GM18520 (cell line): ENCODE measurements at regions not wholly inside any gene's neighbourhood (a gene's known extent, or its start where the extent isn't known, plus 50 kb on each side); places are given as distances from the start of the nearest gene placed in this dataset.
"Not testable (repeated sequence)": the region's sequence is repeated elsewhere in the genome, so short reads cannot be mapped to it uniquely, and the experiment has no call there.

Source experiments
- ATAC-seq: cut with Tn5 transposase; IDR thresholded peaks from one replicate; pipeline ENCODE4 v1.9.1; 2021; ENCODE audit not compliant: unreplicated experiment

- ATAC-seq = no peak
These were observed 366.1 kb upstream of the FAM47C start for GRCh38 chrX:36642052-36642451.

DNA sequence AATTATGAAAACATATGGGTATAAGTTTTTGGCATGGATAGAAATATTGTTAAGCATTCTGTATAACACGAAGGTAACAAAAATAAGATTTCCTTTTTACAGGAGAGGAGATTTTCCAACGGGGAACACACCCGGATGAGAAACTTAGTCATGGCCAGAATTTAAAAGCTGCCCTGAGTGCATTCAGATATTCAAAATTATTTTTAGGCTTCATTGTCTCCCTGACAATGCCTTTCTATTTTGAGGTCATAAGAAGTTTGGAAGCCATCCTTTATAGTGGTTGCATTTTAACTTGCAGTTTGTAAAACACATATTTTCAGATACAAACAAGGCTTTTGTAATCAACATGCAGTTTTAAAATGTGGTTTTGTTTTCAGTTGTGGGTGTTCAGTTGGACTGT, 357.5 kb upstream of the FAM47C start:
- ATAC-seq = no peak

- no peak for ATAC-seq
These were observed 324.7 kb upstream of the FAM47C start for GRCh38 chrX:36683507-36683906.

- no peak for ATAC-seq
These were observed 324.1 kb upstream of the FAM47C start for GRCh38 chrX:36684053-36684452.

DNA sequence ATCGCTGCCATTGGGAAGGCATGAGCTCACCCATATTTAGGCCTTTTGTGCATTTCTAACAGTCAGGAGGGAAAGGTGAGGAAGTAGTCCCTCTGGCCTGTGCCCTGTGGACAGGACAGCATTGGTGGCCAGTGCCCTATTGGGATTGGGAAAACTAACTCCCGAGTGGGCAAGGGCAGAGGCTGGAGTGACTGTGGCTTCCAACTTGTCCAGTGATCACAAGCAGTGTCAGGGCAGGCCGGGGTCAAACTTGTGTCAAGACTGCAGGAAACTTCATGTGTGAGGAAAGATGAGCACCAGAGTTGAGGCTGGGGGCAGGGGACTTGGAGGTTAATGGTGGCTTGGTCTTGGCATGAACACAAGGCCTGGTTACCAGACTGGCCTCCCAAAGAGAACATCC, 286.2 kb upstream of the FAM47C start:
- ATAC-seq = no peak

DNA sequence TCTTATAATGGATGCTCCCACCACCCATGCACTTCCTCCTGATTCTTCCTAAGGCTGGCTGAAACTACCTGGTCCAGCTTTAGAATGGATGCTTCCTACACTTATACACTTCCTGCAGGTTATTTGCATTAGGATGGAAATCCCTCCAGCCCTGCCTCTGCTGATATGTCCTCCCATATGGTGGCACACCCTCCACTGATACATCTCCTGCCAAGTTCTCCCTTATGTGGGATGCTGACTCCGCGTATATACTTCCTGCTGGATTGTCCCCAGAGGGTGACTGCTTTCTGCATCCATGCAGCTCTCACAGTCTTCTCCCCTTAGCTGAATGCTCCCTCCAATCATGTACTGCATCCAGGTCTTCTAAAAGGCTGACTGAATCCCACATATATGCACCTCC, 254.6 kb upstream of the FAM47C start:
- ATAC-seq = no peak

- no peak for ATAC-seq
These were observed 220.4 kb upstream of the FAM47C start for GRCh38 chrX:36787752-36788151.

DNA sequence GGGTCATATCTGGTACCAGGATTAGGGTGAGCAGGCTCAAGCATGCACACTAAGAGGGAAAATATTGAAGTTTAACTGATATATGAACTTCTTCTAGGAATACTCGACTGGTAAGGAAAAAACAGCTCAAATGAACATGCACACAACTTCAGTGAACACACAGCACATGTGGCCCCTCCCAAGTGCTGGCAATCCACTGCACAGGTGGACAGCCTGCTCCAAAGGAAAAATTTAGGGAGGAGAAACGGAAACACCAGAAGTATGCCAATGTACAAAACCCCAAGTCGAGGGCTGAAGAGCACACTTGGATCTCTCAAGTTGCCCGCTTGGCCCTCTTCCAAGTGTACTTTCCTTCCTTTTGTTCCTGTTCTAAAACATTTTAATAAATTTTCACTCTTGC, 205.0 kb upstream of the FAM47C start:
- ATAC-seq = no peak

- ATAC-seq = no peak
These were observed 204.1 kb upstream of the FAM47C start for GRCh38 chrX:36804066-36804465.

- ATAC-seq = no peak
These were observed 163.3 kb upstream of the FAM47C start for GRCh38 chrX:36844857-36845256.

DNA sequence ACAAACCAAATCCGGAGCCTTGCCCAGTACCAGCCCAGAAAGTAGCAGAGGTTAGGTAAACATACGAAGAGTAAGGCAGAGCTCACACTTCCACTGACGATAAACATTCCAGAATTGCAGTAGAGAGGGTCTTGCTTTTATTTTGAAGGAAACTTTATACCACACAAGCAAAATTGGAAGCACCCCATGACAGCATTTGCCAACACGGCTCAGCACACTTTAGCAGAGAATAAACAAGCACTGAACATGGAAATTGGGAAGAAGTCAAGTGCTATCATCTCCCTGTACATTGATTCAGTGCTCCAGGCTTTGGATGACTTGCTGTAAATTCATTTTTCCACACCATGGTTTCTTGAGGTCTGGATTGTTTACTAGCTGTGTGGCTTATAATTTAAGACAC, 160.7 kb upstream of the FAM47C start:
- ATAC-seq = no peak

GRCh38 chrX:36849407-36849806, 158.8 kb upstream of the FAM47C start:
- ATAC-seq = no peak

GRCh38 chrX:36856849-36857248, 151.3 kb upstream of the FAM47C start:
- no peak for ATAC-seq

DNA sequence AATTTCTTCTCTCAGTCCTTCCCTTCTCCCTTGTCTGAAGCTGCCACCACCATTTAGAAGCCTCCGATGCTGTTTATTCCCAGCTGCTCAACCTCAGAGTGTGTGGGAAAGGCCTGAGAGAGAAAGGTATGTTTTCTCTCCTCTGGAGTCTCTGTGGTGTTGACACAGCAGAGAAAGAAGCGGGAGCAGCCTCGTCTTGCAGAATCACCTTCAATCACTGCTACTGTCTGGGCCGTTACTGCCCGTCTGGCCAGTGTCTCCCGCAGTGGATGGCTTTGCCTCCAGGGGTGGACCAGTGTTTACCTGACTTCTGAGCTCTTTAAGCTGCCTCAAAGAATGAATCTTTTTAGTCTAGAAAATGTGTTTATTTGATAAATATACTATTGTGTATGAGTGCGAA, 148.9 kb upstream of the FAM47C start:
- no peak for ATAC-seq

GRCh38 chrX:36861601-36862000, 146.6 kb upstream of the FAM47C start:
- ATAC-seq = no peak

- peak; percentile 46 for ATAC-seq
These were observed 141.0 kb upstream of the FAM47C start for GRCh38 chrX:36867143-36867542.

DNA sequence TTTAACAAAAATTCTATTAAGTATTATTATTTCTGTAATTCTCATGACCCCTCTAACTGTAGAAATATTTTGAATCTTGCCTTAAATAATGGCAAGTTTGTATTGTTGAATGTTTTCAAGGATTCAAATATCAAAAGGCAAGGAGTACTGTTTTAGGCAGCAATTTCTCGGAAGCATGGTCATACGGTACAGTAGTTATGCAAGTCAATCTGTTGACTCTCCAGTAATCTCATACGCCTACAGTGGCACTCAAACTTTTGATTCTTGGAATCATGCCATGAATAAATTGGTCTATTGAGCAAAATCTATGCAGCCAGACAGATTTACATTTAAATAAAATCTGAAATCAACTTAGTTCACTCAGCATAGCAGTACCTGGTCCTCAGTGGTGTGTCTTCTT, 139.6 kb upstream of the FAM47C start:
- no peak for ATAC-seq

DNA sequence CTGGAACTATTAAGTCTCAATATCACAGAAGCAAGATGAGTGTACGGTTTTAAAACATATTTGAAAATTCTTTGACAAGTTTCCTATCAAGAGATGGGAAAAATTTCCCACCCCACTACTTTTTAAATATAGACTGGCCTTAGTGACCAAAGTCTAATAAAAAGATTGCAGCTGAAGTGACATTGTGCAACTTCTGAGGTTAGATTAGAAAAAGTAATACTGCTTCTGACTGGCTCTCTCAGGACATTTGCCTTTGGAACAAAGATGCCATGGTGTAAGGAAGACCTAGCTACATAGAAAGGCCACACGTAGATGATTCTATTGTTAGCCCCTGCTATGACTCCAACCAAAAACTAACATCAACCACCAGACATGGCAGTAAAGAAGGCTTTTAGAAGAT, 138.7 kb upstream of the FAM47C start:
- ATAC-seq = no peak

DNA sequence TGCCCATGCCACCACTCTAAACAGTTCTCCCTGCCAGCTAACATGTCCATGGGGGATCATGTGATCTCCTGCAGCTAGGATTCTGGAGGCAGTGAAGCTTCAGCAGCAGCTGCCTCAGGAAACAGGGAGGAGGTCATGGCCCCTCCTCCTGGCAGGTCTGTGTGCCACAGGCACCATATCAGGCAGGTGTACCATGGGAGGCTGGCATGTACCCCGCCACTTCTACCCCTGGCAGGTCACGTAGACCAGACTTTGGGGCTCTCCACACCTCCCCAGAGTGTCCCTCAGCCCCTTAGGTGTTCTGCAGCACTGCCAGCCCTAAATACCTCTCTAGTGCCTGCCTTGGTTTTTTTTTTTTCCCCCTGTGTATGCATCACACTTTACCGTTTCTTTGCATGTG, 110.5 kb upstream of the FAM47C start:
- ATAC-seq = no peak

GRCh38 chrX:36898301-36898700, 109.9 kb upstream of the FAM47C start:
- no peak for ATAC-seq

- ATAC-seq = not testable (repeated sequence)
These were observed 103.6 kb upstream of the FAM47C start for GRCh38 chrX:36904561-36904960.

DNA sequence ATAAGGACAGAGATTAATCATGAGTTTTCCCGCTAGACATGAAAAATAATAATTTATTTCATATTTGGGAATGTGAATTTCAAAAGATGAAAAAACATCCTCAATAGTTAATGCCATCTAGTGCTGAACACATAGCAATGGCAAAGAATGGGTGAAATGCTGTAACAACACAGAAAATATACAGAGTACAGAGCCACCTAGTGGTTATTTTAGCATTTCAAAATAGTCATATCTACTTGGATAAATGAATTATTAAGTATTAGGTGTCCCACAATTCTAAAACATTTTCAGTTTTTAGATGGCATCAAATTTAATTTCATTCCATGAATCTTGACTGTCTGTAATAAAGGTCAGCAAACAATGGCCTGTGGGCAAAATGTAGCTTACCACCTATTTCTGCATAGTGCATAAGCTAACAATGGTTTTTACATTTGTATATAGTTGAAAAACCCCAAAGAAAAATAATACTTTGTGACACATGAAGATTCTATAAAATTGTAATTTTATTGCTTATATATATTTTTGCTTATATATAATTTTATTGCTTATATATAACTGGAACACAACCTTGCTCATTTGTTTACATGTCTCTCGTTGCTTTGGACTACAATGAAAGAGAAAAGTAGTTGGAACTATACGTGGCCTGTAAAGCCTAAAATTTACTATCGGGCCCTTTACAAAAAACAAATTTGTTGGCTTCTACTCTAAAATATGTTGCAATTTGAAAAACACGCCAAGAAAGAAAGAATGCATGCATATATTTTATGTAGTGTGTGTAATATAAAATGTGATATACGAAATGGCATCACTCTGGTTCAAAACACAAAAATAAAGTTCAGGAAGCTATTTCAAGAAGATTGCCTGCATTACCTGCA, 99.1 kb upstream of the FAM47C start:
- no peak for ATAC-seq

DNA sequence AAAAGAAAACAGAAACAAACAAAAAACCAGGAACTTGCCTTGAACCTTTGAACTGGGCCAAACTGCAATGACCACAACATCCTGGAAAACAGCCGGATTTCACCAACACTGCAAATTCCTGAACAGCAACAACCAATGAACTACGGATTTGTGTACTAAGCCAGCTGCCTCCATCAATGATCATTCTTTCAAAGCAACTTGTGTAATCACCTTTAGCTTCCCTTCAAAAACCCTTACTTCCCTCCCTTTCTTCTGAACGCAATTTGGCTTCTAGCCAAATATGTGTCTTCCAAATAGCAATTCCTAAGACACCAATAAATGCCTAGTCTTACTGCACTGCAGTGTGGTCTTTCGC, 98.5 kb upstream of the FAM47C start:
- ATAC-seq = no peak
